Ishikawa (cell line): ENCODE measurements at regions not wholly inside any gene's neighbourhood (a gene's known extent, or its start where the extent isn't known, plus 50 kb on each side); places are given as distances from the start of the nearest gene placed in this dataset.

ENCODE experiments used
- CEBPB ChIP-seq: IDR thresholded peaks from 2 replicates; pipeline ENCODE4 v1.6.1; 2012
- CREB1 ChIP-seq: IDR thresholded peaks from 2 replicates; pipeline ENCODE4 v1.6.1; 2012; ENCODE audit warnings: low read depth
- EGR1 ChIP-seq: IDR thresholded peaks from 2 replicates; pipeline ENCODE4 v1.6.1; 2012
- EP300 ChIP-seq: IDR thresholded peaks from 2 replicates; pipeline ENCODE4 v1.6.1; 2012; ENCODE audit warnings: borderline replicate concordance
- FOXM1 ChIP-seq: IDR thresholded peaks from 2 replicates; pipeline ENCODE4 v1.6.1; 2012; ENCODE audit warnings: low read depth, borderline replicate concordance
- MAX ChIP-seq: IDR thresholded peaks from 2 replicates; pipeline ENCODE4 v1.6.1; 2012
- NFIC ChIP-seq: IDR thresholded peaks from 2 replicates; pipeline ENCODE4 v1.6.1; 2012
- RAD21 ChIP-seq: IDR thresholded peaks from 2 replicates; pipeline ENCODE4 v1.6.1; 2012; ENCODE audit warnings: low read depth
- REST ChIP-seq: IDR thresholded peaks from 2 replicates; pipeline ENCODE4 v1.6.1; 2012; ENCODE audit warnings: low read depth, mild to moderate bottlenecking
- TAF1 ChIP-seq: IDR thresholded peaks from 2 replicates; pipeline ENCODE4 v1.6.1; 2012; ENCODE audit warnings: low read depth, mild to moderate bottlenecking
- TCF12 ChIP-seq: IDR thresholded peaks from 2 replicates; pipeline ENCODE4 v1.6.1; 2012; ENCODE audit warnings: low read depth
- TEAD4 ChIP-seq: IDR thresholded peaks from 2 replicates; pipeline ENCODE4 v1.6.1; 2012
- USF1 ChIP-seq: IDR thresholded peaks from 2 replicates; pipeline ENCODE4 v1.6.1; 2012
- YY1 ChIP-seq: IDR thresholded peaks from 2 replicates; pipeline ENCODE4 v1.6.1; 2012; ENCODE audit warnings: low read depth
- ZBTB7A ChIP-seq: IDR thresholded peaks from 2 replicates; pipeline ENCODE4 v1.6.1; 2012; ENCODE audit warnings: low read depth

- no peak for TF ChIP-seq CREB1
- no peak for TF ChIP-seq ZBTB7A
- TF ChIP-seq TAF1, result no peak
- no peak for TF ChIP-seq FOXM1
- no peak for TF ChIP-seq TEAD4
- TF ChIP-seq EP300, result no peak
- TF ChIP-seq YY1, result no peak
- TF ChIP-seq MAX, result no peak
- TF ChIP-seq EGR1, result no peak
- no peak for TF ChIP-seq TCF12
- TF ChIP-seq NFIC, result no peak
- no peak for TF ChIP-seq CEBPB
- TF ChIP-seq RAD21, result no peak
- TF ChIP-seq USF1, result no peak
- no peak for TF ChIP-seq REST
Observed at GRCh38 chr2:2777213-2777612, 446.1 kb upstream of the MYT1L start.

GRCh38 chr2:2775018-2775417 lies 443.9 kb upstream of the MYT1L start:
- TF ChIP-seq REST, result peak; percentile 80
- peak; percentile 27; the same call in 1 of the 2 replicates for TF ChIP-seq NFIC
- TF ChIP-seq TEAD4, result no peak
- no peak for TF ChIP-seq USF1
- TF ChIP-seq YY1, result no peak
- TF ChIP-seq EGR1, result no peak
- no peak for TF ChIP-seq EP300
- no peak for TF ChIP-seq ZBTB7A

- TF ChIP-seq CEBPB, result no peak
- TF ChIP-seq TAF1, result no peak
- no peak for TF ChIP-seq CREB1
- no peak for TF ChIP-seq RAD21
- no peak for TF ChIP-seq NFIC
- TF ChIP-seq USF1, result no peak
- TF ChIP-seq REST, result no peak
- TF ChIP-seq TEAD4, result no peak
- no peak for TF ChIP-seq FOXM1
- no peak for TF ChIP-seq ZBTB7A
- TF ChIP-seq YY1, result no peak
- TF ChIP-seq TCF12, result no peak
- no peak for TF ChIP-seq EP300
Observed at GRCh38 chr2:2773692-2774091, 442.6 kb upstream of the MYT1L start.

- TF ChIP-seq NFIC, result no peak
- no peak for TF ChIP-seq REST
- TF ChIP-seq CEBPB, result no peak
- no peak for TF ChIP-seq EP300
- no peak for TF ChIP-seq YY1
- no peak for TF ChIP-seq TEAD4
Observed at GRCh38 chr2:2771721-2772411, 440.8 kb upstream of the MYT1L start.
